SKM-1 (cell line): ENCODE measurements at regions not wholly inside any gene's neighbourhood (a gene's known extent, or its start where the extent isn't known, plus 50 kb on each side); places are given as distances from the start of the nearest gene placed in this dataset.

Source experiments
- DNase-seq: peaks from one replicate; lab custom pipeline; 2025; ENCODE audit not compliant: unreplicated experiment; lab: John Stamatoyannopoulos, UW

DNA sequence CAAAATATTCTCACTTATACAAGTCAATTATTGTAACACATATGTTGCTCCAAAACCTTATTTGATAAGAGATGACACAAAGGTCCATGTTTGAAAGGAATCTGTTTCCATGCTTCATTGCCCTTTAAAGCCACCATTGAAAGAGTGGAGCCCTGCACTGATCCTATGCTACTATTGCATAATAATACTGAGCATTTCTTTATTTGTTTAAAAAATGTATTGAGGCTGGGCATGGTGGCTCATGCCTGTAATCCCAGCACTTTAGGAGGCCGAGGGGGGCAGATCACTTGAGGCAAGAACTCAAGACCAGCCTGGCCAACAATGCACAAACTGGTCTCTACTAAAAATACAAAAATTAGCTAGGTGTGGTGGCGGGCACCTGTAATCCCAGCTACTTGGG lies 178.8 kb upstream of the STARD13 start:
- no peak for DNase-seq

DNA sequence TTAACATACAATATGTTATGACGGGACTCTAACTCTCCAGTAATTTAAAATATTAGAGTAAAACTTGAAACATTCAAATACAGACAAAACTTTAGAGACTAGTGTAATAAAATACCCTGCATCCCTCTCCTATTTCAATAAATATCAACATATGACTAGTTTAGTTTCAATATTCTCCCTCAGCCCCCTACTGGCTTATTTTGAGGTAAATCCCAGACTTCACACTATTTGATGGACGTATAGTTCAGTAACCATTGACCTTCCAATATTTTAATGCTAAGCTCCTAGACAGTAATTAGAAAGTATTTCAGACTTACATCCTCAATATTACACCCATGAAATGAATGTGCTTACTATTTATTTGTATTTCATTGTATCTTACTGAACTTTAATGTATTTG lies 180.7 kb upstream of the STARD13 start:
- no peak for DNase-seq

DNA sequence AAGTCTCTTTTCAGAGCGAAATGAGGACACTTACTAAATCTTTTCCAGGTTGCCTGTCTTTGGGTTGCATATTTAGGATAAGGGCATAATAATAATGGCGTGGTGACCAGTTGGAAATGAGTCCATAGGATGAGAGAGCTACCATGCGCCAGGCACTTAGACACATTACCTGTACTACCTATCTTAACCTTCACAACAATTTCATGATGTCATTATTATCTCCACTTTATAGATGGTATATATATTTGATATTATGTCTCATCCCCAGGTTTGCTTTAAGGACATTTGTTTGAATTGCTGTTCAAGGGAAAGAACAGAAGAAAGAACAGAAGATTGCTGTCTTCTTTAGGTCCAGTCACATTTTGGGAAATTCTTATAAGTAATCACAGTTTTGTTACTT lies 182.0 kb upstream of the STARD13 start:
- DNase-seq: no peak

DNA sequence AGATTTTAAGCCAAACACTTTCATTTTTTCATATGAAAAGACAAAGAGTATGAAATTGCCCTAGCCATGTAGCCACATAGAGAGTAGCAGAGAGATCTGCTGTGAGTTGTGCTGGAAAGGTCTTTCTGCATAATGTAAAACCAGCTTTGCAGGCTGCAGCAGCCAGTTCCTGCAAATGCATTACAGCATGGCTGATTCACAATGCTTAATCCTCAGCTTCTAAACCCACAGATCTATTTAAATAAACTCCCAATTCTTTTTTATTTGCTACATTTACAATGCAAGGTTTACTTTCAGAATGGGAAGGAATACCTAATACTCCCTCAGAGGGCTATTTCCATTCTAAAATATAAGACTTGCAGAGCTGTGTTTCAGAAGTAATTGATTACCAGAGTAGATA lies 185.6 kb upstream of the STARD13 start:
- no peak for DNase-seq

DNA sequence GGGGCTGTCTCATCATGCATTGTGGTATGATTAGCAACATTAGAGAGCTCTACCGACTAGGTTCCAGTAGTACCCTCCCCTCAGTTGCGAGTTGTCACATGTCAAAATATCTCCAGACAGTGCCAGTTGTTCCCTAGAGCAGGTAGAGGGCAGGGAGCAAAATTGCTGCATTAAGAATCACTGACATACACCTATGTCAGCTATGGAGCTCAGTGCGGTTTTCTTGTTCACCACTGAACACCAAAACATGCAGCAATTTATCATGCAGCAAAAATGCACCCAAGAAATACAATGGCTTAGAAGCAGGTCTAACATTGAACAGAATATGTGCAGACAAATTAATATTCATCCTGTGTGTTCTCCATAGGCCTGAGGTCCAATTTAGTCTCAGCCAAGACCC lies 186.9 kb upstream of the STARD13 start:
- no peak for DNase-seq

DNA sequence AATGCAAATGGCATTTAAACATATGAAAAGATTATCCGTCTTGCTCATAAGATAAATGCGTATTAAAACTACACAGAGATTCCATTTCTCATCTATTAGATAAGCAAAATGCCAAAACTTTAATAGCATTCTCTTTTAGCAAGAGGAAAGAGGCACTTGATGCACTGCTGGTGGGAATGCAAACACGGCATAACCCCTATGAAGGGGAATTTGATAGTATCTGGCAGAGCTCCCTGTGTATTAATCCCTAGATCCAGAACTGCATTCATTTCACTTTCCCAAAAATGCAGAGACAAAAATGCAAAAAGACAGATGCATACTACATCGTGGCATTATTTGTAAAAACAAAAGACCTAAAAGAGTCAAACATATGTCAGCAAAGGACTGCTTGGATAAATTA lies 193.6 kb upstream of the STARD13 start:
- DNase-seq: no peak

DNA sequence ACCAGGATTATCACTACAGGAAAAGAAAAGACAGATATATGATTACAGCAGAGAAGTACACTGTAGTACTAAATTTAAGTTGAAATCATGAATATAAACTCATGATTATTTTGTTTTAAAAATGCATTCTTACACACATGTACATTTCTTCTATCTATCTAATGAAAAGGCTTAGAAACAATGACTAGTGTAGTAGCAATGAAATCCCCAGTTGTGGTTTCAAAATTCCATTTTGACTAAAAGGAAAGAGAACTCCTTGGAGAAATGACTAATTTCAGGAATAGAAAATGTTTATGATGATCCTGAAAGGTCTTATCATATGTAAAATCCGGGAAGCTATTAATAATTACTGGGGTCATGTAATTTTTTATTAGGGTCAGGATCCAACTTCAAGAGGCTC lies 195.0 kb upstream of the STARD13 start:
- DNase-seq: no peak

DNA sequence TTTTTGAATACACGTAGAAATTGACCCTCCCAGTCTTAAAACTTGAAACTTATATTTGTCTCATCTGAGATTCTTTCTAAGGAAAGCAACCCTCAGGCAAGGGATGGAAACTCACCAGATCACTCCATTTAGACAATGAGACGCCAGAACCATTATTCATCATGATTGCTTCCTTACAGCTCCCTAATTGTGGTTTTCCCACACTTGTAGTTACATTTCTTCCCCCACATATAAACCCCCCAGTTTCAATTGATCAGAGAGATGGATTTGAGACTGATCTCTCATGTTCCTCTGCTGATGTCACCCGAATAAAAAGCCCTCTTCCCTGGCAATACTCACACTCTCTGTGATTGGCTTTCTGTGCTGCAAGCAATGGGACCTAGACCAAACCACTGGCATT lies 197.9 kb upstream of the STARD13 start:
- DNase-seq: no peak

DNA sequence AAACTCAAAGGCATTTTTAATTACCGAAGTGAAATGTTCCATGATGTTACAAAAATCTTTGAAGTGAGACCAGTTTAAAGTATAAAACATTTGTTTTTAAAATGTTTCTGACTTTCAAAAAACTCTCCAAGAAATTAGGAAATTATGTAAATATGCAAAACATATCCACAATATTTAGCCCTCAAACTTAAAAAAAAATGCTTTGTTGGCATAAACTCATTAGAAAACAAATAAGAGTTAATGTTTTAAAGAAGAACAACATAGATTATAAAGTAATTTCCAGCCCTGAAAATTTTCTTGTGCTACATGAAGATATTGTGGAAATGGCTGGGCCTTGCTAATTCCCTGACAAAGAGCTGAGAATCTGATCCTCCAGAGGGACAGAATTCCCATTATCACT lies 199.7 kb upstream of the STARD13 start:
- DNase-seq: no peak

DNA sequence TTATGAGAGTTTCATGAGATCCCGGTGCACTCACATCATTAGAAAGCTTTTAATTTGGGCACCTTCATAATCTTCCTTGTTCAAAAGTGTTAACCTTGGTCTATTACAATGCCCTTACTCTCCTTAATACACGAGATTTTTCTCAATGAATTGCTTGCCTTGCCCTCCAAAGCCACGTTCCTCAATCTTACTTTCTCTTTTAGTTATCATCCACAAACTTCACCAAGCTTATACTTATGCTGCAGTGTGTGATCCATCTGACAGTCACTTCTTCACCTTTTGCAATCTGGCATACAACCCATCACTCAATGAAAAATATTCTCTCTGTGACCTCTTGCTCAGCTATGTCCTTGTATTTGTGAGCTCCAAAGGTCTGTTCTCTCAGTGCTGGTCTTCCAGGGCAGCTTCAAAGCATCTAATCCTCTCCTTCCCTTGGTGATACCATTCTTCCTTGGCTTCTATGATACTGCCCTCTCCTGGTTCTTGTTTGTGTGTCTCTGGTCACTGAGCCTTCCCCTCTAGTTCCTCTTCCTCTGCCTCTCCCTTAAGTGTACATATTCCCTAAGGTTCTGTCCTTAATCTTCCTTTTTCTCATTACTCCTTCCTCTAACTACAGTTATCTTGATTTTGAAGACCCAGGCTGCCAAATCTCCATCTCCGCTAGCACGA lies 202.2 kb upstream of the STARD13 start:
- DNase-seq: peak; percentile 61

DNA sequence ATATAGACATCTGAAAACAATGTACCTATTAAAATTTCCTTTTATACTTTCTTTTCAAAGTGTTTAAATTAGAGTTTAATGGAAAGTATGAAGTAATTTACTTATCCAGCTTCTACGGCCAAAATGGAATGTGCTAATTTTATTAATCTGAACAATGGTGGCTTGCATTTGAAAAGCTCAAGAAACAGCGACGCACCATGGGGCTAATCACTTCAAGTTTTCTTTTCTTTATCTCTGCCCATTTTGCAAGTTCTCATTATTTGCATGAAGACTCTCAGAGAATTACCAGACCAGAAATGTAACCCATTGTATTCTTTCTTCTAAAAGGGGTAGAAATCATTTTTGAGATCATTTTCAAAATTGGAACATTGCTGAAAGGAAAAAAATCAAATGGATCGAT lies 204.0 kb upstream of the STARD13 start:
- DNase-seq: no peak

DNA sequence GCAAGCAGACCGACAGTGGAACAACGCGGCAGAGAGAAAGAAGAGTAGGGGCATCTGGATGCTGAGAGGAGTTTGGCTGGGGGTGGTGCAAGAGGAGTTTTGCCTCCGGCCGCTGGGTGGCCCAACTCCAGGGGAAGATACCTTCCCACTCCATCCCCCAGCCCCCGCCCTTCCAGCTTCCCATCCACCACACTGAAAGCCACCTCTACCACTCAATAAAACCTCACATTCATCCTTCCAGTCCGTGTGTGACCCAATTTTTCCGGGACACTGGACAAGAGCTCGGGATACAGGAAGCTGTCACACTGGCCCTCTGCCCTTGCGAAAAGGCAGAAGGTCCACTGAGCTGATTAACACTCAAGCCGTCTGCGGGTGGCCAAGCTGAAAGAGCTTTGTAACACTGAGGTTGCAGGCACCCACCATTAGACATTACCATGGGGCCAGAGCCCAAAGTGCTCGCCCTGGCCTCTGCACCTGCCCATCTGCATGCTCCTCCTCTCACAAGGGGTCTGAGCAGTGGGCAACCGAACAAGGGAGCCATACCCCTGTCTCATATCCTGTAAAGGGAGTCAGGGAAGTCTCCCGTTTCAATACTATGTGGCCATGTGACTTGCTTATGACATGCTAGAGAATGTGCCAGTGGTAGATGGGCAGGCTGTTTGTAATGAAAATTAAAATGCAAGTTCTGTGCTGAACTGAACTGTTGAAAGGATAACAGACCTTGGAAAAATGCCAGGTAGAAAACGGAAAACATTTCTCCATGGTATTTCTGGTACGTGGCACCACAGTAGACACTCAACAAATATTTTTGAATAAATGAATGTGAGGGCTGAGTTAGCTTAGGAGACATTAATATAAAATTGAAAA lies 205.1 kb upstream of the STARD13 start:
- no peak for DNase-seq

DNA sequence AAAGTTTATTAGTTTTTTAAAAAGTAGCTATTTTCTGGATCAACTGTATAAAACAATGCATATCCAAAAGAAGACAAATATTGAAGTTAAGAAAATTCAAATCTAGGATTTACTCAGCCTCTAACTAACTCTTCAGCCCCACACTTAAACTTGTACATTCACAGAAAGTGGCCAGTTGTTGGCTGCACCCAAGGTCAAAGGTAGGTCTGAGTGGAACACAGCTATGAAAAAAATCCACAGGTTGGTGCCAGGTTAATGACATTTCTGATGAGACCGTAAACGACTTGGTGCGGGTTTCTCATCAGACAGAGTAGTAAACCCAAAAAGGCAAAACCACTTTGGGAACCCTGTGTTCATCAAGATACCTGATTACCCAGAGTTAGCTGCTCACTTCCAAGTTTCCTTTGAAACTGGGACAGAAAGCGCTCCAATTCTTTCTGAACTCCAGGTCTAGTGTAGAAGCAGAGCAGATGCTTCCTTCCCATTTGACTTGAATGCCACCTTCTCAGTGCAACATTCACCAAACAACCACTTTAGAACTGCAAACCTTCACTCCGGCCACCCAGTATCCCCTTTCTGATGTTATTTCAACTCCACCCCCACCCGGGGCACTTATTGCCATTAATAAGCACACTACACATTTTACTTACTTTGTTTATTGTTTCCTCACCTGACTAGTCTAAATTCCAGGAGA lies 208.3 kb upstream of the STARD13 start:
- no peak for DNase-seq

DNA sequence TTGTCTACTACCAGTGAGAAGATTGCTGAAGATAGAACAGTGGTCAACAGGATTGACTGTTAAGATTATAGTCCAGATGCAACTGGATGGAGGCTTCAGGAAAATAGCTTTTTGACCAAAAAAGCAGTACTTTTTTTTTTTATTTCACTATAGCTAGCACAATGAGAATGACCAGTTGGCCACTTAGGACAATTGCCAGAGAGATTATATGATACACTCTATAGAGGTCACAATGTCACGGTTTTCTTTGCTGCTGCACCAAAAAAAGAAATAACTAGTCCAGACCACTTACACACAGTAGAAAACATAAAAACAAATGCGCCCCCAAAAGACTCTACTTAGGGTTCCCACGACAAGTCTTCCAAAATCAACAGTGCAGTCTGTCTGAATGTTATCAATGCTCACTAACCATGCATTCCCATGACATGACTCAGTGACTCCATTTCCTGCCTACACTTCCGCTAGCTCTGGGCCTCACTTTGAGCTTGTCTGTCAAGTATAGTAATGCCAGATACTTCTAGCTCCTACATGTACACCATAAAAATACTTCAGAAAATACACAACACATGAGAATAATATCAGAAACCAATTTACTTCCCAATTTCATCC lies 209.1 kb upstream of the STARD13 start:
- DNase-seq: no peak

DNA sequence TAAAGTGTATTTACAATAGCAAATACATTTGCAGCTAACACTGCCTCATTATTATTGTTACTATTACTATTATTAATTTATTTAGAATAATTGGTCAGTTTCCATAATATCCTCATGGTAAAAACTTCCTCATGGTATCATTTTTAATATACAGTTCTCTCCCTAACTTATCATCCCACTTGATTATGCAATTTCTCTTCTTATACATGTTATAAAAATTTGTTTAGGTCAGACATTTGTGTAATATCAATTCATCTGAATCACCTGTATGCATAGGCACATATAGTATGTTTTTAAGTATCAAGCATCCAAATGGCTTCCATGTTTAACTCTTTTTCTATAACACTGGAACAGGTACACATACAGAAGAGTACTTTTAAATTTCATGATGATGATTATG lies 210.8 kb upstream of the STARD13 start:
- DNase-seq: no peak

DNA sequence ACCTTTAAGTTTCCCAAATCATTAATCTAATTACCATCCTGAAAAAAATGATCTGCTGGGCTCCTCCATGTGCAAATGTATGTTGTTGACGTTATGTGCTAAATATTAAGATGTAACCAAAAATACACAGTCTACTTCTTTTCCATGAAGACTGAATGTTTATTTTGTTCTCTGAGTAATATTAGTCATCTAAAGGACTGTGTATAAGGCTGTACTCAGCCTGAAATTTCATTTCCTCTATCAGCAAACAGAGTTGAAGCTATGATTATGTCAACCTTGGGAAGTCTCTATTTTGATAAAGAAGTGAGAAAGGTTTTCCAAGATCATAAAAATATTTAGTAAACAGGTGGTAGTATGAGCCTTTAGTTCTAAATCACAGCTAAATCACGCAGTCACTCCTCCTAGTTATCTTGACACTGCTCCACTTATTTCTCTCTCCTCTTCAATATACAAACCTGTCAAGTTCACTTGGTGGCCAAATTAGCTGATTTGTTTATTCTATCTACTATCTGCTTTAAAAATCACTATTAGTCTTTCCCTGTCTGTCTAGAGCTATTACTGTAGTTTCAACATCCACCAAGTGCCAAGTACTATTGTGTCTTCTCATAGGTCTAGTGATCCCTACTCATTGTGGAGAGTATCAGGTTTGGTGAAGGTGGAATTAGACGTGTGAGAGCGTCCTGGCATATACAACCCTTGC lies 211.7 kb upstream of the STARD13 start:
- no peak for DNase-seq

DNA sequence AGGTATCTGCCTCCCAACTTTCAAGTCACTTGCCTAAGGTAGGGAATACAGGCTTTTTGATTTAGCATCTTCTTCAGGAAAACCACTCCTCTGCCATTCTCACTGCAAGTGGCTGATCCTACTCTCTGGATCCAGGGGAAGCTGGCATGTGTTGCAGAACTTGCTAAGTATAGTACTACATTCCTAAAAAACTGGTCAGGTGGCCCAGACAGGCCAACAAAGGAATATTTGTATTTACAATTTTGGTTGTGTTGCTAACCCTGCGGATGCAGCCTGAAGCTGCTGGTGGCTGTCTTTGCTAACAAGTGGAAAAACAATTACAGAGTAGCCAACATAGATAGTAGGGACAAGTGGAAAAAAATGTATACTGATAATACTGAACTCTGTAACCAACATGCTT lies 222.5 kb upstream of the STARD13 start:
- DNase-seq: no peak

DNA sequence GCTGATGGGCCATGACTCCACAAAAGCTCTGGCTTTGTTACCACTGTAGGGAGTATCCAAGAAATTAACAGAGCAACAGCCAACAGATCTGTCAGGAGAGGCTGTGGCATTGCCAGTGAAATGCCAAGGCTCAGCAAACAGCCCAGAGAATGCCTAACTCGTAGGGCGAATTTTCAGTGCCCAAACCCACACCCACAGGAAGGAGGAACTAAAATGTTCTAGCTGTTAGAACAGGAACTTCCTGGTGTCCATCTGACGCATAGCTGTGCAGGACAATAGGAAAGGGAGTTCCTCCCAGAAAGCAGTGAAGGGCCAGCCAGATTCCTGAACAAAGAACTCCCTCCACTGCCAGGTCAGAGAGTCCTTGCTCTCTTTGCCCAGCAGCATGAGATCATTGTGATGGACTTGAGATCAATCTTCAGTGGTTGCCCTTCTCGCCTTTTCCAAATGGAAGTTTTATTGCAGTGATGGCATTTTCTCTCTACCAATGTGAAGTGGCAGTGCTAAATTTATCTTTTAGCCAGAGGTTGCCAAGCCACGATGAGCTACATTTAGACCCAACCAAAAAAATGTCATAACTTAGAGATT lies 224.2 kb upstream of the STARD13 start:
- no peak for DNase-seq

DNA sequence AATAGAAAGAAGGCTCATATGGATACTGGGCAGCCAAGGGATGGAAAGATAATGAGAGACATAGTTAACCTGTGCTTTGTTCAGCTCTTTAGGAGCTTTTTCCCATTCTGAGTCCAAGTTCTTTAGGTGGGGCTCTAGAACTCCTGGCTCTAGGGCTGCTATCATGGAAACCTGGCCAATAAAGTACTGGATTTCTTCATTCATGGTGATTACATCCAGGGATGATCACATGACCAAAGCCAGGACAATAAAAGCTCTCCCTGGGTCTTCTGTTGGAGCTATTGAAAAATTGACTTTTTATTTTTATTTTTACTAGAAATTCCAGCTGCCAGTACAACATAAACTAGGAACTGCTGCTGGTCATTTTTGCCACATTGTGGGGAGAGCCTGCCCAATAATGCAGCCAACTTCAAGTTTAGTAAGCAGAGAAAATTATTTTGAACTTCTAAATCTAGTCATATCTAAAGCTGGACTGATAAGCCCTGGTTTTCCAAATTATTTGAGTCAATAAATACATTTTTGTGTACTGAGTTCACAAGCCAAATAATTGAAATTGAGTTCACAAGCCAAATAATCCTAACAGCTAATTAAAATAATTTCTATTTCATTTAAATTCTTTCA lies 224.9 kb upstream of the STARD13 start:
- DNase-seq: no peak

DNA sequence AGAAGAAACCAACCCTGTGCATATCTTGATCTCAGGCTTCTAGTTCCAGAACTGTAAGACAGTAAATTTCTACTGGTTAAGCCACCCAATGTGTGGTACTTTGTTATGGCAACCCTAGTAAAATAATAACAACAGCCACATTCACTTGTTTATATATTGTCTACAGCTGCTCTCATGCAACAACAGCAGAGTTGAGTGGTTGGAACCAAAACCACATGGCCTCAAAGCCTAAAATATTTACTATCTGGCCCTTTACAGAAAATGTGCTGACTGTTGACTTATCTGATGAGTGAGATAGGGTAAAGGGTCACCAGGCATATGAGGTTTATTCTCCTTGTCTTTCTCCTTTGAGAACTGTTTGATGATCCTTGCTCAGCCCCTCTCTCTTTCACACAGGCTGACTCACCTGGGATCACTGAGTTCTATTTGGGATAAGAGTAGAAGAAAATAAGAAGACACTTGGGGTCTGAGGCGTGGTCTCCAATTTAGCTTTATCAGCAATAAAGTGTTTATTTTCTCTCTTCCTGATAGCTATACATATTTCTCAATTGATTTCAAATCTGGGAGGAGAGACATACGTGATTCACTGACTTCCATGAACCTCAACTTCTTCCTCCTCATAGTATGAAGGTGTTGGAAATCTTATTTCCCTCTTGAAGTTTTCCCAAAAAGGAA lies 227.5 kb upstream of the STARD13 start:
- no peak for DNase-seq
